Jurkat, Clone E6-1 (cell line): ENCODE measurements at regions not wholly inside any gene's neighbourhood (a gene's known extent, or its start where the extent isn't known, plus 50 kb on each side); places are given as distances from the start of the nearest gene placed in this dataset.
A peak's percentile ranks its signal among the peaks of the same experiment; 100 is the strongest.

Experiments
- DNase-seq: peaks from one replicate; pipeline ENCODE4 v3.0.0-alpha.2; 2011; ENCODE audit warnings: low read depth, low spot score
- H3K4me3 ChIP-seq: 2 replicates; pipeline ENCODE4 v1.5.1; 2011; ENCODE audit warnings: mild to moderate bottlenecking, low read length, control low read depth, moderate library complexity

DNA sequence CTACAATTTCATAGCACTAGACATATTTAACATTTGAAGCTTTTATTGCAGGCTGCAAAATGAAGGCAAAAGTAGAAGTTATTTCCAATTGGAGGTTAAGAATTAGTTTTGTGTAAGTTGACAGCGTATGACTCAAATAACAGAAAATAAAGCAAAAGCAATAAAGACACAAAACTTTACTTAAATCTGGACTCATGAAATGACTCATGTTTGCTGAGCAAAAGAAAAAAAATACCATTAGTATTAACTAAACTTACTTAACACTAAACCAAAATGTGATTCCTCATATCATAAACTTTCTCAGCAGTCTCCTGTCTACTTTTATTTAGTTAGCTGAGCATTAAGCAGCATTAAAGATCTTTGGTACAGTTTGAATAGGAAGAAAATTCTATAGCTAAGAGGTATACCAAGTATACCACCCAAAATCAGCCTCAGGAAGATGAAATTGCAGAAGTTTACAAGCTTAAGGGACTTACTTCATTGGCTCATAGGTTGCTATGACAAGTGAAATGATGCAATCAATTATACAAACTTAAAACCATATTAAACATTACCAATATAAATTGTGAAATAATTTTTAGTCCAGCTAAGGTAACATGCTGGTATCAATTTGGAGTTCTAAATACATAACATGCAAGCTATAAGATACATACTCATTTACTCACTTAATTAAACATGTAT, 1131.4 kb downstream of the XPNPEP1 start:
- no peak for DNase-seq
- H3K4me3 ChIP-seq = no peak overlapping the region

DNA sequence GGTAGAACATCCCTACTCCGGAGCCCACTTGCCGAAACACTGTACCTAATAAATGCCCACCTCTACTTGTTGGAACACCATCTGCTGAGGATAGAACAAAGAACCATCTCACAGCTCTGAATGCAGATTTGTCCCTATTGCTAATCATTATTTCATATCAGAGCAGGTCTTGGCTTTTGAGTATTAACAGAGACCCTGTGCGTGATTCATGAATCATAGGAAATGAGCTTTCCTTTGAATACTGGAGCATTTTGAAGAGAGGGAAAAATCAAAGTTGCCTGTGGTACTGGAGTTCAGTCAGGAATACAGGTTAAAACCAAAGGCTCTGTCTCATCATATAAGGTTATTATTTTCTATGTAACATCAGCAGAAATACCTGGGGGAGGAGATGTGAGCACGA, 1132.3 kb downstream of the XPNPEP1 start:
- H3K4me3 ChIP-seq = no peak overlapping the region
- no peak for DNase-seq

DNA sequence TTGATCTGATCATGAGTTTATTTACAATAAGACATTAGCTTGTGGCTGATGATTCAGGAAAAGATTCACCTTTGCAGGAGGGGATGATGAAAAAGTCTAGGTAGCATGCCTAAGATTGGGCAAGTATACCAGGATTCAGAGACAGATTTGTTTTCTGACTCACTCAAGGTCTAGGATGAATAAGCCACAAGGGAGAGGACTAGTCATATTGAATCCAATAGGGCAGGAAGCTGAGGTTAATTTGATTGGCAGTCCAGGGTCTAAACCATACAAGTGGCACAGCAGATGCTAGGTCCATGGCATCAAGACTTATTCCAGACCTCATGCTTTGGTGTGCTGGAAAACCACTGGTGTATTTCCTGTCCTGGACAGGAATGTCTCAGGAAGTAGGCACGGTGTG, 1133.4 kb downstream of the XPNPEP1 start:
- no peak for DNase-seq
- H3K4me3 ChIP-seq = no peak overlapping the region

DNA sequence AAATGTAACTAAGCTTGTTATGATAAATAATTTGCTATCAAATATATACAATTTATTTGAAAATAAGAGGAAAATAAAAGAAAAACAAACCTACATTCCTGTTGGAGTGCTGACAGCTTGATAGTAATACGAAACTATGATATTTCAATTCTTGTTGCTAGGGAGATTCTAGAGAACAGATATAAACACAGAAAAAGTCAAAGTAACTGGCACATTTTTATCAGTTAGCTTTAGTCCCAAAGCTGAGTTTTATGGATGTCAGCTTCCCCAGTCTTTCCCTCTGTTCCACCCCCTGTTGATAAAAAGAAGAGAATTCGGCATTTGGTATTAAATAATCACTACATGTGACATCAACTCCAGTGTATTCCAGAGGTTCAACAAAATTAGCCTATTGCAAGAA, 1134.0 kb downstream of the XPNPEP1 start:
- DNase-seq = no peak
- H3K4me3 ChIP-seq = no peak overlapping the region

DNA sequence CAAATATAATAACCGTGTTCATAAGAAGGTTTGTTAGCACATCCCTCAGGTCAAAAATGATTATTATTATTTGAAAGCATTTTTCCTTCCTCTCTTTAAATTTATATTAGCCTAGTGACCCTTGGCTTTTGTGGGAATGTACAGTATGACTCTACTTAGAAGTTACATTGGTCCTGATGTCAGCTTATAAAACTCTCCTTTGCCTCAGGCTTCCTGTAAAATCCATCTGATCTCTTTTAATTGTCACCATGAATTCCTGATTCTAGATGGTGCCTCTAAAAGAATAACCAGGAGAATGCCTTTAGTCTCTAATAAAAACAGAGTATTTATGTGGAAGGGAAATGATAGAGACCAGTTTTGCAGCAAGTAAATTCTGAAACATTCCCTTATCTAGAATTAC, 1134.4 kb downstream of the XPNPEP1 start:
- DNase-seq = no peak
- H3K4me3 ChIP-seq = no peak overlapping the region

DNA sequence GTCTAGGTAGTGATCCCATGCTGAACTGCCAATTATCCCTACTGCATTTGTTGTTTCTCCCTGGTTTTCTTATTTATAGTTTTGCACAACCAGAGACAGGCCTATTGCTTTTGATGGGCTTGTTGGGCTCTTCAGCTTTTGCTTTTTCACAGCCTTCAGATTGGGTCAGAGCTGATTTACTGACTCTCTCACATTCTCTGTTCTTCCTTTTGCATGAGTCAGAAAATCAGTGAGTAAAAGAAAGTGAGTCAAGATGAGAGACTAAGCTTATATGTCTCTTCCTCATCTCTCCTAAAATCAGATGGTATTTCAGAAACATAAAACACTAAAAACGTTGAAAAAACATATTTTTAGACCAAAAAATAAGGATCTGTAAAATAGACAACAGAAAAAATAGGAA, 1135.4 kb downstream of the XPNPEP1 start:
- DNase-seq = no peak

DNA sequence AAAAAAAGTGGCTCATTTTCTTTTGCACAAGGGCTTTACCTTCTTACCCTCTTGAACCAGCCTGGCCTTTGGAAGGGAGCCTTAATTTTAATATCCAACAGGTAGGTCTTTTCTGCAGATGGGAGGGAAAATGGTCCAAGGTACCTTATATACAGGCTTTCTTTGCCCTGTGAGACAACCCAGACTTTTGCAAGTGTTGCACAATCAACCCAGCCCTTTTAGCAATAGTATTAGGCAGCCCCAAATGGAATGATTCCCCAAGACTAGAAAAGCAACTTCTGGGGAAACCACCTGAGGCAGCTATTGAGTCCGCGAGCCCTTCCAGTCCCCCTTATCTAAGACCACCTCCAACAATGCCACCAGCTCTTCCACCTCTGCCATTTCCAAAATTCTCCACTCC, 1138.3 kb downstream of the XPNPEP1 start:
- H3K4me3 ChIP-seq = no peak overlapping the region
- DNase-seq = no peak

More for the DNA sequence above, 1135.4 kb downstream of the XPNPEP1 start:
- no peak overlapping the region for H3K4me3 ChIP-seq

DNA sequence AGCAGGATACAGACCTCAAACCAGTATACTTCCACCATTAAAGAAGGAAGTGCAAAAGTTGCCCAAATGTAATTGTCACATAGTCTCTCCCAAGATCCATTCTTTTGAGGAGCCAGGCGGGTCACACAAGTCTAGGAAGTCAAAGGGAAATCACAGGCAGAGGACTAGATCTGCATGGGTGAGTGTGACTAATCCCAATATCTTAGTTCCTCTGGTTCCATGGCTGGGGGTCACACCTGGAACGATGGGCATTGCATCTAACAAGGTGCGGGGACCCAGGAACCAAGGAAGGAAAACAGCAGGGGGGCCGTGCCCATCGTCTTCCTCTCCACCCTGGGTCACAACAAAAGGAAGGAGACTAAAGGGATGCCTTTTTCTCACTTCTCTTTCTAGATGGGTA, 1138.8 kb downstream of the XPNPEP1 start:
- no peak overlapping the region for H3K4me3 ChIP-seq
- no peak for DNase-seq

DNA sequence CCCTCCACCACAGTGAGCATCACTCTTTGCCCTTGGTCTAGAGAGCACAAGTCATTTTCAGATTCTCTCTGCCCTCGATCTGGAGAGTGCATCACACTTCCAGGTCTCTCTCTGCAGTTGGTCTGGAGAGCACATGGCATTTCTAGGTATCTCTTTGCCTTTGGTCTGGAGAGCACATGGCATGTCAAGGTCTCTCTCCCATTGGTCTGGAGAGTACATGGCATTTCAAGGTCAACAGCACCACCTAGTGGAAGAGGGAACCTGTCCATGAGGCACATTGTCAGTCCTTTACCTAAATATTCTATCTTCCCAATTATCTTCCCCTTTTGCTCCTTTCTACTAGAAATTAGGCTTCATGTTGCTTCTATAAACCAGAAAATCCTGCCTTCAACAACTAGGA, 1139.4 kb downstream of the XPNPEP1 start:
- no peak overlapping the region for H3K4me3 ChIP-seq
- peak; percentile 76 for DNase-seq

DNA sequence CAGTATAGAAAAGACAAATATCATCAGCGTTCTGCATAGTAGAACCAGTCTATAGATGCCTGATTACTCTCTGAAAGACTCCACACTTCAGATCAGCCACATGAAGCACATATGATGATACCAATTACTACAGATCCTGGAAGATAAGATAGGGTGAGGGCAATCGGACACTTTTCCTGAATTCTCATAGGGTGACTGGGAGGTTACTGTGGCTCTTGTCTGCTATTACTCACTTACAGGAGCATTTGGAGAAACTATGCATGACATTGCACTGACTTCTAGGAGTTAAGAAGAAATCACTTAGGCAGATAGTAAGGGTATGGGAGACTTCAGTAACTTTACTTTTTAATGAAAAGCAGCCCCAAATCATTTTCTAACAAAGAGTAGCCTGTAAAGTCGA, 1140.9 kb downstream of the XPNPEP1 start:
- no peak overlapping the region for H3K4me3 ChIP-seq
- DNase-seq = no peak

DNA sequence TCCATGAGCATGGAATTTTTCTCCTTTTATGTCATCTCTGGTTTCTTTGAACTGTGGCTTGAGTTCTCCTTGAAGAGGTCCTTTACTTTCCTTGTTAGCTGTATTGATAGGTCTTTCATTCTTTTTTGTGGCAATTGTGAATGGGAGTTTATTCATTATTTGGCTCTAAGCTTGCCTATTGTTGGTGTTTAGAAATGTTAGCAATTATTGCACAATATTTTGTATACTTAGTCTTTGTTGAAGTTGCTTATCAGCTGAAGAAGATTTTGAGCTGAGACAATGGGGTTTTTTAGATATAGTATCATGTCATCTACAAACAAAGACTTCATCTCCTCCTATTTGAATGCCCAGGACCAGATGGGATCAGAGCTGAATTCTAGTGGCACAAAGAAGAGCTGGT, 1143.8 kb downstream of the XPNPEP1 start:
- no peak for DNase-seq
- no peak overlapping the region for H3K4me3 ChIP-seq

DNA sequence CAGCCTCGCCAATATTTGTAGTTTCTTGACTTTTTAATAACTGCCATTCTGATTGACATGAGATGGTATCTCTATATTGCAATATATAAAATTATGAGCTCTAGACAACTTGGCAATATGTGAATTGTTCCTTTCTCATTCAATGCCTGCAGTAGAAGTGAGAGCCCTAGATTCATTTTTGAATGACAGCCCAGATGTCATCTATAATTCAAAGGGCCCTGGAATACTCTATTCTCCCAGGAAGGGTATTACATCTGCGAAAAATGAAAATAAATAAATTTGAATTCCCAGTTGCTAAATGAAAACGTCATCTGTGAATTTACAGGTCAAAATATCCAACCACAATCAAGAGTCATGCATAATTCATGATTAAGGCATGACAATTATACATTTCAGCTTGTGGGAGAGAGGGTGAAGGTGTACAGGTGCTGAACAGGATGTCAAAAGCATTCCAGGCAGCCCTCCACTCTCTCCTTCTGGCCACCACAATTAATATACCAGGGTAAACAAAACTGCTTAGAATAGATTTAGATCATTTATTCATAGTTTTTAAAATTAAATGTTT, 1147.3 kb downstream of the XPNPEP1 start:
- H3K4me3 ChIP-seq = no peak overlapping the region
- no peak for DNase-seq

DNA sequence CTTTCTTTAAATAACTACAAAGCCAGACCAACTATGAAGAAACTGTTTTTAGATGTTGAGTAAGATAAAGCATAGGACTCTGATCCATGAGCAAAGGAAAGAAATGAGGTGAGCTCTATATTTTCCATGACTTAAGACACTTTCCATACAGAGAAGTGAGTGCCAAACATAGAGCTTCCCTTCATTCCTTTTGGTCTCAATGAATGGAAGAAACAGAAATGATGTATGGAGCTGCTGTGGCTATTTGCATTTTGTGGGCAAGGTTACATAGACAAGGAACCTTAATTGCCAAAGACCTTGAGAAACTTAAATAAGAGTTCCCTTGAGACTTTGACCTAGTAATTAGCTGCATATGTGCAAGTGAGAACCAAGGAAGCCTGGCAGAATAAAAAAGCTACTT, 1152.2 kb downstream of the XPNPEP1 start:
- H3K4me3 ChIP-seq = no peak overlapping the region
- no peak for DNase-seq

DNA sequence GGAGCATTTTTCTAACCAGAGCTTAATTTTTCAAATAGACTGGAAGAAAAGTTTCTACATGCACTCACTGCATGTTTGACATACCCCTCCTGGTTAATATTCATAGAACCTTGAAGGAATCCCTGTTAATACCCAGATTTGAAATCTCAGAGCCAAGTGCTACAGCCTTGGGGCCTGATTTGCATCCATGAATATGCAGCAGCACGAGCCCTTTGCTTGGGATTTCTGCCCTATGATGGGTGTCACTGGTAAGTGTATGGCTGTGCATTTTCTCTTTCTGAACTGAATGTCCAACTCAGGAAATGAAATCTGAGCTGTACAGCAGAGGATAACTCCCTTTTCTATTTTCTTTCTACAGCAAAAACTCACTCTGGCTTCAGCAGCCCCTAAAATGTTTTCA, 1157.5 kb downstream of the XPNPEP1 start:
- no peak overlapping the region for H3K4me3 ChIP-seq
- no peak for DNase-seq

DNA sequence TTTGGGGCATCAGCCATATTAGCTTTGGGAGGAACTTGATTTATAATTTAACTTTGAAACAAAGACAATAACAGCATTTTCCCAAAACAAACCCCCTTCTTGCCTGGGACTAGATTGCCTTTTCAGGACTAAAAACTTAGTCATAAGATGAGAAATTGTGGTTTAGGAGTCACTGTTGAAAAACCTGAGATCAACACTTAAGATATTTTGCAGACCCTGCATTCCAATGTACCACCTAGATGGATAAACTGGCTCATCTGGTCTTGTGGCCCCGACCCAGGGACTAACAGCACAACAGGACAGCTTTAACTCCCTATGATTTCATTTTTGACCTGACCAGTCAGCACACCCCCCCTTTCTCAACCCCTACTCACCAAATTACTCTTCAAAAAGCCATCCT, 1165.4 kb downstream of the XPNPEP1 start:
- DNase-seq = no peak
- no peak overlapping the region for H3K4me3 ChIP-seq

DNA sequence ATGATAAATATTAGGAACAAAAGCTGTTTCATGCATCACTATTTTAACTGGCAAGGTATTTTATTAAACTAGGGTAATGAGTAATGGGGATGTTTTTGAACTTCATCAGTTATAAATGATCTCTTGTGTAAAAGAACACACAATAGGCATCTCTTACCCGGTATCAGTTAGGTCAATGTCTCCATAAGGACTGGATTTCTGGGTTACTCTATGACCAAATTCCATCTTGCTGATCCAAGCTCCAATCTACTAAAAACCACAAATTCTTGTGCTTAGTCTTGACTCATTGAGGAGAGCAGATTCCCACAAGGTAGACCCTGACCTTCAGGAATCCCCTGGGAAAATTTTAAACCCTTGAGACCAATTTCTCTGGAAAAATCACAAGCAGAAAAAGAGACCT, 1167.7 kb downstream of the XPNPEP1 start:
- DNase-seq = no peak
- H3K4me3 ChIP-seq = no peak overlapping the region

DNA sequence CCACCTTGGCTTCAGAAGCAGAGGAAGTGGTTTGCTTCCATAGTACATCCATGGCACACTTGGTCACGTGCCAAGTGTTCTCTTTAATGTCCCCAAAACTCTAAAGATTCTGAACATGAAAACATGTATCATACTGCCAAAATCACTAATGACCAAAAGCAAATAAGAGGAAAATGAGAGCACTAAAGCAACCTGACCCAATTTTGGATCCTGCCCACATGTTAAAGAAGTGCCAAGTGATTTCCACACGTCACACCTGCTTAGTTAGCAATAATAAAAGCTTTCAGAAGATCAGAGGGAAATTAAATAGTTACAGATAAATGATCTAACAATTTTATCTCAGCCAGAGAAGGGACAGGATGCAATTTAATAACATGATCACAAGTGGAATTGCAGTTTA, 1170.0 kb downstream of the XPNPEP1 start:
- no peak overlapping the region for H3K4me3 ChIP-seq
- no peak for DNase-seq

DNA sequence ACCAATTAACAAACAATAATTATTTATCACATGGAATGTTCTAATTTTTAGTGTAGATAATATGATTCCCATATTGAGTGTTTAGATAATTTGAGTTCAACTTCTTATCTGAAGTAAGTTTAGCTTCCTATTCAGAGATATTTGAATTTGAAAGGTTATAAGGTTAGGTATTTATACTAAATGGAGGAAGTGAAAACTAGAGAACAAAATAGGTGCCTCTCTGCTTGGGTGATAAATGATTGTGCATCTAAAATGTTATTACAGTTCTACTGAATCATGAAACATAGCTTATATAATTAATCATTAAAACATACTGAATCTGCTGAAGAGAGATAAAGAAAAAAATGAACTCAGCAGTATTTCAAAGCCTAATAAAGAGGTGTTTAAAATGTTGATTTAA, 1174.3 kb downstream of the XPNPEP1 start:
- no peak overlapping the region for H3K4me3 ChIP-seq
- no peak for DNase-seq

DNA sequence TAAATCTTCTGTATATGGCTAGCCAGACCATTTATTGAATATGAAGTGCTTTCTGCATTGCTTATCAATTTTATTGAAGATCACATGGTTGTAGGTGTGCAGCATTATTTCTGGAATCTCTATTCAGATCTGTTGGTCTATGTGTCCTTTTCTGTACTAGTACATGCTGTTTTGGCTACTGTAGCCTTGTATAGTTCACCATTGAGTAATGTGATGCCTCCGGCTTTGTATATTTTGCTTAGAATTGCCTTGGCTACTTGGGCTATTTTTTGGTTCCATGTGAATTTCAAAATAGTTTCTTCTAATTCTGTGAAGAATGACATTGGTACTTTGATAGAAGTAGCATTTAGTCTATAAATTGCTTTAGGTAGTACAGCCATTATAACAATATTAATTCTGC, 1187.2 kb downstream of the XPNPEP1 start:
- no peak for DNase-seq
- H3K4me3 ChIP-seq = no peak overlapping the region

DNA sequence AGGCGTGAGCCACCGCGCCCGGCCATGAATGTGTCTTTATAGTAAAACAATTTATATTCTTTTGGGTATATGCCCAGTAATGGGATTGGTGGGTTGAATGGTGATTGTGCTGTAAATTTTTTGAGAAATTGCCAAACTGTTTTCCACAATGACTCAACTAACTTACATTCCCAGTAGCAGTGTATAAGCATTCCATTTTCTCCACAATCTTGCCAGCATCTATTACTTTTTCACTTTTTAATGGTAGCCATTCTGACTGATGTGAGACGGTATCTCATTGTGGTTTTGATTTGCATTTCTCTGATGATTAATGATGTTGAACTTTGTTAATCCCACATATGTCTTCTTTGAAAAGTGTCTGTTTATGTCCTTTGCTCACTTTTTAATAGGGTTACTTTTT, 1187.9 kb downstream of the XPNPEP1 start:
- no peak overlapping the region for H3K4me3 ChIP-seq
- DNase-seq = no peak

DNA sequence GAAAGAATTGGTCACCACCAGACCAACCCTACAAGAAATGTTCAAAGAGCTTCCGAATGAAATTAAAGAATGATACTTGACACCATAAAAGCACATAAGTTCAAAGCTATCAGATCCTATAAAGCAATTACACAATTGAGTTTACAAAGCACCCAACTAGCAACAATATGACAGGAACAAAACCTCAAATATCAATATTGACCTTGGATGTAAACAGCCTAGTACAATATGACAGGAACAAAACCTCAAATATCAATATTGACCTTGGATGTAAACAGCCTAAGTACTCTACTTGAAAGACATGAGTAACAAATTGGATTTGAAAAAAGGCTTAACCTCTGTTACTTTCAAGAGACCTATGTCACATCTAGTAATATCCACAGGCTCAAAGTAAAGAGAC, 1201.4 kb downstream of the XPNPEP1 start:
- no peak for DNase-seq
- H3K4me3 ChIP-seq = no peak overlapping the region
